Skeletal muscle tissue (tissue), 3 donors: ENCODE measurements at regions not wholly inside any gene's neighbourhood (a gene's known extent, or its start where the extent isn't known, plus 50 kb on each side); places are given as distances from the start of the nearest gene placed in this dataset.

Source experiments
- H3K27ac ChIP-seq: one replicate; pipeline ENCODE4 v1.7.0; 2013; ENCODE audit warnings: mild to moderate bottlenecking, low read depth, low read length, inconsistent platforms
- H3K27me3 ChIP-seq, 3 donors: one replicate each; pipeline ENCODE4 v1.7.0; 2013; ENCODE audit warnings: low read length in 3 of 3; ENCODE audit not compliant: control insufficient read depth in 3 of 3, insufficient read depth in 3 of 3
- H3K36me3 ChIP-seq, 3 donors: one replicate each; pipeline ENCODE4 v1.7.0; 2013; ENCODE audit warnings: low read length in 3 of 3; ENCODE audit not compliant: control insufficient read depth in 3 of 3, insufficient read depth in 3 of 3
- H3K4me1 ChIP-seq, 3 donors: one replicate each; pipeline ENCODE4 v1.7.0; 2013; ENCODE audit warnings: low read length in 3 of 3, mild to moderate bottlenecking in 3 of 3; ENCODE audit not compliant: control insufficient read depth in 3 of 3, insufficient read depth in 3 of 3
- H3K4me3 ChIP-seq, 3 donors: one replicate each; pipeline ENCODE4 v1.7.0; 2013; ENCODE audit warnings: low read length in 3 of 3
- H3K9ac ChIP-seq, 3 donors: one replicate each; pipeline ENCODE4 v1.7.0; 2013; ENCODE audit warnings: low read length in 3 of 3, mild to moderate bottlenecking in 3 of 3, moderate library complexity in 2 of 3, low read depth in 1 of 3
- H3K9me3 ChIP-seq, 3 donors: one replicate each; pipeline ENCODE4 v1.7.0; 2013; ENCODE audit warnings: low read length in 3 of 3; ENCODE audit not compliant: control insufficient read depth in 3 of 3
- donor health status: Osteomylitis.

DNA sequence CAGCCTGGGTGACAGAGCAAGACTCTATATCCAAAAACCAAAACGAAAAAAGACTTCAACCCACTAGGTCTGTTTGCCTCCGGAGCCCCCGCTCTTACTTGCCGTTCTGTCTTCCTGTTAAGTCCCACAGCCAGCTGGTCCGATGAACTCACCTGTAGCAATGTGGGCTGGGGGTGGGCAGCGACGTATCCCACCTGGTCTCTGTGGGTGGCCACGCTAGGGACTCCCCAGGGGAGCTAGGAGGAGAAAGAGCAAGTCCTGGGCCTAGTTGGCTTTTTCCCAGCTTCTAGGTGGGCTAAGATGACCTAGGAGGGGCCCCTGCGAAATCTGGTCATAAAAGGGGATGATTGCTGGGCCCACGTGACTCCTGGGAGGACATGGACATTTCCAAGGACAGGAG lies 166.0 kb upstream of the KCNG1 start:
- no peak overlapping the region for H3K4me3 ChIP-seq
- no peak overlapping the region for H3K9ac ChIP-seq
- H3K27ac ChIP-seq, result no peak overlapping the region
- H3K4me1 ChIP-seq, result no peaks in the 10 kb centered on the region
- no peaks in the 10 kb centered on the region for H3K36me3 ChIP-seq
- H3K27me3 ChIP-seq, result peaks cover 0 to 36% (median 15%) of the 10 kb centered on the region in 3 donors
- H3K9me3 ChIP-seq, result no peaks in the 10 kb centered on the region

- Histone ChIP-seq H3K27me3 (peaks cover 0 to 28% (median 14%) of the 10 kb centered on the region in 3 donors), H3K27ac (no peak overlapping the region), H3K4me1 (no peaks in the 10 kb centered on the region), H3K9ac (no peak overlapping the region), H3K4me3 (no peak overlapping the region), H3K9me3 (no peaks in the 10 kb centered on the region), H3K36me3 (no peaks in the 10 kb centered on the region)
These were observed 164.4 kb upstream of the KCNG1 start for GRCh38 chr20:51187261-51187660.

DNA sequence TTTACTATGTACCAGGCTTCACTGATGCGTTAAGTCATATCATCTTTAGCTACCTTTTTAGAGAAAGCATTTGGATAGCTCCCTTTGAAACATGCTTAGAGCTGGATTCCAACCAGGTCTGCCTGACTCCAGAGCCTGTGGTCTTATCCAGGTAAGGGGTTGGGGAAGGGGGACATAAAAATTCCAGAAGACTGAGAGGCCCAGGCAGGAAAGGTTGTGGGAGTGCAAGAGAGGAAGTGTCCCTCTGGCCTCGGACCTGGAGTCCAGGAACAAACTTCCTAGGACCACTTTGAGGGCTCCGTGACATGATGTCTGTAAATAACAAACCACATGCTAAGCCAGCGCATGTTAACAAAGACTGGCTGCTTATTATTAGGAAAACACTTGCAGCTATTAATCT lies 163.0 kb upstream of the KCNG1 start:
- no peaks in the 10 kb centered on the region for H3K36me3 ChIP-seq
- H3K9ac ChIP-seq, result no peak overlapping the region
- H3K27me3 ChIP-seq, result peaks cover 0 to 22% (median 11%) of the 10 kb centered on the region in 3 donors
- H3K9me3 ChIP-seq, result no peaks in the 10 kb centered on the region
- no peaks in the 10 kb centered on the region for H3K4me1 ChIP-seq
- no peak overlapping the region for H3K27ac ChIP-seq
- no peak overlapping the region for H3K4me3 ChIP-seq

GRCh38 chr20:51185277-51185676 lies 162.4 kb upstream of the KCNG1 start:
- no peak overlapping the region for H3K9ac ChIP-seq

GRCh38 chr20:51184289-51184688 lies 161.4 kb upstream of the KCNG1 start:
- no peak overlapping the region for H3K4me3 ChIP-seq
- no peaks in the 10 kb centered on the region for H3K36me3 ChIP-seq
- peaks cover 0 to 26% (median 10%) of the 10 kb centered on the region in 3 donors for H3K27me3 ChIP-seq
- H3K4me1 ChIP-seq, result no peaks in the 10 kb centered on the region
- no peaks in the 10 kb centered on the region for H3K9me3 ChIP-seq
- H3K27ac ChIP-seq, result no peak overlapping the region
- H3K9ac ChIP-seq, result no peak overlapping the region

More at GRCh38 chr20:51185277-51185676, 162.4 kb upstream of the KCNG1 start:
- H3K4me1 ChIP-seq, result no peaks in the 10 kb centered on the region
- no peak overlapping the region for H3K4me3 ChIP-seq
- H3K27ac ChIP-seq, result no peak overlapping the region
- no peaks in the 10 kb centered on the region for H3K9me3 ChIP-seq
- H3K36me3 ChIP-seq, result no peaks in the 10 kb centered on the region
- H3K27me3 ChIP-seq, result peaks cover 0 to 23% (median 10%) of the 10 kb centered on the region in 3 donors

DNA sequence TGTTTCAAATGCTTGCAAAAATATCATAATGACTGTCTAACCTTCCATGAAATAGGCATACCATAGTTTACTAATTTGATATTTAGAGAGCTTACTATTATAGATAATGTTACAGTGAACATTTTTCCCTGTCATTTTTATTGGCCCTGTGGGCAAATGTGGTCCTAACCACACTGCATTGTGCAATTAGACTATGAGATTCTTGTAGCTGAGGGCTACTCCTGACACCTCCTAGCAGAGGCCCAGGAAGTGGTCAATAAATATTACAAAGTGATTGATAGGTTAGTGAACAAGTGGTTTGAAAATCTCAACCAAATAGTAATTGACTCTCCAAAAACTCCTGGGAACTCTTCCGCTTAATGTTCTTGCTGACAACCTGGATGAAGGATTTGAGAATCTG lies 160.5 kb upstream of the KCNG1 start:
- H3K27me3 ChIP-seq, result peaks cover 5 to 23% (median 7%) of the 10 kb centered on the region in 3 donors
- no peak overlapping the region for H3K4me3 ChIP-seq
- no peak overlapping the region for H3K9ac ChIP-seq
- H3K36me3 ChIP-seq, result no peaks in the 10 kb centered on the region
- no peaks in the 10 kb centered on the region for H3K9me3 ChIP-seq
- no peaks in the 10 kb centered on the region for H3K4me1 ChIP-seq
- H3K27ac ChIP-seq, result no peak overlapping the region

DNA sequence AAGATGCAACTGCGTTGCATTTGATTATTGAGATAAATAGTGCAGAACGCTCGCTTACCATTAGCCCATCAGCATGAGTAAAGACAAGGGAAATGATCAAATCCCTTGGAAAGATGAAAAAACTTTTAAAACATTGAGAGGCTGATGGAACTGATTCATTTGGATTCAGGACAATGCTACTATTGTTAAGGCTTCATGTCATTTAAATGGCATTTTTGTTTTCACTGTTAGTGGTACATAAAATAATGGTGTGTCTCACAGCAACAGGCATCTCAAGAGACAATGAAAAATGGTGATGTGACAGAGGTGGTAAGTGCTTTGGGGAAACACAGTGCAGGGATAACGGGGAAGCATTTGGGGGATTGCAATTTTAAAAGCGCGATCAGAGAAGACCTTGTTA lies 159.7 kb upstream of the KCNG1 start:
- H3K27me3 ChIP-seq, result peaks cover 5 to 18% (median 7%) of the 10 kb centered on the region in 3 donors
- no peaks in the 10 kb centered on the region for H3K36me3 ChIP-seq
- H3K4me1 ChIP-seq, result no peaks in the 10 kb centered on the region

DNA sequence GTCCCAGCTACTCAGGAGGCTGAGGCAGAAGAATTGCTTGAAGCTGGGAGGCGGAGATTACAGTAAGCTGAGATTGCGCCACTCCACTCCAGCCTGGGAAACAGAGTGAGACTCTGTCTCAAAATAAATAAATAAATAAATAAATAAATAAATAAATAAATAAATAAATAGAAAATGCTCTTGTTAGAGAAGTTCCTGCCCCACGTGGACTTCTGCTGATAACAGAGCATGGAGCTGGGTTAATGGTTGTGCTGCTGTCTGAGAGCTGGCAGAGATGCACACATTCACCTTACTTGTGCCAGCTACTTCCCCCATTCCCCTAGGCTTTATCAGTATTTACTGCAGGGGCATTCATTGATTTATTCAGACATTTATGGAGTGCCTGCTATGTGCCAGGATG lies 155.2 kb upstream of the KCNG1 start:
- Histone ChIP-seq H3K27me3 (peaks cover 7 to 22% (median 10%) of the 10 kb centered on the region in 3 donors), H3K9me3 (peaks cover 0 to under 1% (median 0%) of the 10 kb centered on the region in 3 donors), H3K4me3 (no peak overlapping the region), H3K4me1 (no peaks in the 10 kb centered on the region), H3K36me3 (no peaks in the 10 kb centered on the region), H3K9ac (no peak overlapping the region), H3K27ac (no peak overlapping the region)

More for the DNA sequence above, 159.7 kb upstream of the KCNG1 start:
- H3K4me3 ChIP-seq, result no peak overlapping the region
- no peak overlapping the region for H3K9ac ChIP-seq
- H3K9me3 ChIP-seq, result no peaks in the 10 kb centered on the region
- no peak overlapping the region for H3K27ac ChIP-seq

DNA sequence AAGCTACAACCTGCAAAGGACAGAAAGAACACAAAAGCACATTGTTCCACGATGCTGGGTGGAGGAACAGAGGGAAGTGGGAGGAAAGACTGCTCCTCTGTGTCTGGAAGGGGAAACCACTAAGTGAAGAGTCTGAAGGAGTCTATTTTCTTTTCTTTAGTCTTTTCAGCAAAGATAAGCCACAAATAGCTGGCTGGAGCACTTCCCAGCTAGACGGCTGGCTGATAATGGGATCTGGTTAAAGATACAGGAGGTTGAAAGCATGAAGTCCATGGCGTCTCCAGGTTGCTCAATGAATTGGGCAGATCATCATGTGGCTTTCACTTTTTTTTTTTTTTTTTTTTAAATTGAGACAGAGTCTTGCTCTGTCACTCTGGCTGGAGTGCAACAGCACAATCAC lies 154.0 kb upstream of the KCNG1 start:
- H3K9ac ChIP-seq, result no peak overlapping the region

DNA sequence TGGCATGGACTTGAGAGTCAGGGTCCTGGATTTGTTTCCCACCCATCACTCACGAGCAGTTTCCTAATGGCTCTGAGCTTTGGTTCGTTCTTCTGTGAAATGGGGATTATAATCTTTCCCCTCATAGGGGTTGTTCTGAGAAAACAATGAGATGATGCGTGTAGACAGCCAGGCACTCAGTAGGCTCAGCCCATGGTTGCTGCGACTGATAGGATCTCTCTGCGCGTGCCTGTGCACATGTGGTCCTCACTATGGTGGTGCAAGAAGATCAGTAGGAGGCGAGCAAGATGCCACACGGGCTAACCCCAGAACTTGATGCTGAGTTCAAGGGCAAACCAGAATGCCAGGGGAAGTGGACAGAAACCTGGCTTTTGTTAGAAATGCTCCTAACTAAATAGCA lies 153.5 kb upstream of the KCNG1 start:
- Histone ChIP-seq H3K9ac (no peak overlapping the region), H3K4me1 (no peaks in the 10 kb centered on the region), H3K4me3 (no peak overlapping the region), H3K27ac (no peak overlapping the region), H3K27me3 (peaks cover 7 to 22% (median 10%) of the 10 kb centered on the region in 3 donors), H3K36me3 (no peaks in the 10 kb centered on the region), H3K9me3 (peaks cover 0 to 5% (median 0%) of the 10 kb centered on the region in 3 donors)

More for the DNA sequence above, 154.0 kb upstream of the KCNG1 start:
- Histone ChIP-seq H3K27me3 (peaks cover 7 to 22% (median 10%) of the 10 kb centered on the region in 3 donors), H3K9me3 (peaks cover 0 to 5% (median 0%) of the 10 kb centered on the region in 3 donors), H3K4me3 (no peak overlapping the region), H3K4me1 (no peaks in the 10 kb centered on the region), H3K36me3 (no peaks in the 10 kb centered on the region), H3K27ac (no peak overlapping the region)
